Adrenal gland (tissue), 9 donors: ENCODE measurements at regions not wholly inside any gene's neighbourhood (a gene's known extent, or its start where the extent isn't known, plus 50 kb on each side); places are given as distances from the start of the nearest gene placed in this dataset.

Experiments used
- DNase-seq, 7 donors: peaks; one replicate each; pipeline ENCODE4 v3.0.0-alpha.2; 2019 to 2020
- H3K27ac ChIP-seq, 5 donors: fragments of 200-600 bp; sonication (generic) in 4 of 5; 1 replicate in 3 of 5; 2 replicates in 2 of 5; pipeline versions ENCODE4 v1.5.1 to v1.8.0; 2016 to 2020; ENCODE audit warnings: mild to moderate bottlenecking in 1 of 5
- H3K27me3 ChIP-seq: fragments of 200-600 bp; 2 replicates; pipeline ENCODE4 v1.8.0; 2021
- H3K36me3 ChIP-seq, 2 donors: fragments of 200-600 bp; replicated peaks in 1 of 2; 1 replicate in 1 of 2; 2 replicates in 1 of 2; pipeline versions ENCODE4 v1.5.1 to v1.8.0; 2018 to 2022
- H3K4me1 ChIP-seq, 2 donors: fragments of 200-600 bp; replicated peaks in 1 of 2; 1 replicate in 1 of 2; 2 replicates in 1 of 2; pipeline versions ENCODE4 v1.5.1 to v1.8.0; 2018 to 2021
- H3K4me3 ChIP-seq, 4 donors: fragments of 200-600 bp; sonication (generic) in 3 of 4; one replicate each; pipeline ENCODE4 v1.5.1; 2016 to 2018
- H3K9me3 ChIP-seq, 3 donors: fragments of 200-600 bp; sonication (generic) in 1 of 3; replicated peaks in 1 of 3; 1 replicate in 2 of 3; 2 replicates in 1 of 3; pipeline versions ENCODE4 v1.5.1 to v1.8.0; 2016 to 2021
- POLR2A ChIP-seq, 2 donors: fragments of 450-650 bp; IDR thresholded peaks; one replicate each; pipeline ENCODE4 v1.6.1; 2017; ENCODE audit warnings: antibody characterized with exemption in 2 of 2, mild to moderate bottlenecking in 2 of 2, moderate library complexity in 1 of 2
- WGBS, 4 donors: extraction: QIAGEN DNeasy Blood & Tissue Kit in 2 of 4; methylation state at CpG; one replicate each; pipeline versions ENCODE4 v1.1.5 to v1.1.7; 2013 to 2017; 5-methylcytosine and 5-hydroxymethylcytosine counted together
- intact Hi-C, 2 donors: fragments of 100-400 bp; cut with DNase I; formaldehyde crosslinking; loops; one replicate each; pipeline versions ENCODE4 v1.14.1 to v1.15.0; 2022 to 2023
- TF ChIP-seq, protein P1 (sequence below), 6 experiments: fragments of 450-650 bp in 4 of 6; fragments of 200-600 bp in 2 of 6; sonication (generic) in 1 of 6; IDR thresholded peaks; 1 replicate in 5 of 6; 2 replicates in 1 of 6; pipeline versions ENCODE4 v1.5.1 to v1.8.0; 2016 to 2021; ENCODE audit warnings: antibody characterized with exemption in 6 of 6, mild to moderate bottlenecking in 2 of 6, moderate library complexity in 1 of 6
- donor health status: healthy with polysubstance abuse.
- donor health status: Bipolar disorder and iron deficiency.
- donor health status: DM: yes; HTN: yes; CAD: no.
- donor health status: DM: no; HTN: no; CAD: no.
- donor health status: DM: no; HTN: no; CAD: no.

- Histone ChIP-seq H3K9me3 (no peaks in the 10 kb centered on the region), H3K27me3 (no peaks in the 10 kb centered on the region), H3K4me3 (no peak overlapping the region), H3K27ac (no peak overlapping the region), H3K4me1 (peaks cover 21 to 29% of the 10 kb centered on the region in 2 donors), H3K36me3 (no peaks in the 10 kb centered on the region)
- DNase-seq, result no peak
- intact Hi-C loops, result no loop called here
- WGBS, 4 donors, result 91 to 100% (median 94%) methylated on average over 2 of the region's 2 CpGs
- TF ChIP-seq, protein P1, sequence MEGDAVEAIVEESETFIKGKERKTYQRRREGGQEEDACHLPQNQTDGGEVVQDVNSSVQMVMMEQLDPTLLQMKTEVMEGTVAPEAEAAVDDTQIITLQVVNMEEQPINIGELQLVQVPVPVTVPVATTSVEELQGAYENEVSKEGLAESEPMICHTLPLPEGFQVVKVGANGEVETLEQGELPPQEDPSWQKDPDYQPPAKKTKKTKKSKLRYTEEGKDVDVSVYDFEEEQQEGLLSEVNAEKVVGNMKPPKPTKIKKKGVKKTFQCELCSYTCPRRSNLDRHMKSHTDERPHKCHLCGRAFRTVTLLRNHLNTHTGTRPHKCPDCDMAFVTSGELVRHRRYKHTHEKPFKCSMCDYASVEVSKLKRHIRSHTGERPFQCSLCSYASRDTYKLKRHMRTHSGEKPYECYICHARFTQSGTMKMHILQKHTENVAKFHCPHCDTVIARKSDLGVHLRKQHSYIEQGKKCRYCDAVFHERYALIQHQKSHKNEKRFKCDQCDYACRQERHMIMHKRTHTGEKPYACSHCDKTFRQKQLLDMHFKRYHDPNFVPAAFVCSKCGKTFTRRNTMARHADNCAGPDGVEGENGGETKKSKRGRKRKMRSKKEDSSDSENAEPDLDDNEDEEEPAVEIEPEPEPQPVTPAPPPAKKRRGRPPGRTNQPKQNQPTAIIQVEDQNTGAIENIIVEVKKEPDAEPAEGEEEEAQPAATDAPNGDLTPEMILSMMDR (IDR thresholded peaks at IDR 0.05), result no peak
- TF ChIP-seq POLR2A (IDR thresholded peaks at IDR 0.05), result no peak
Measured at GRCh38 chr17:15885770-15886169, 59.2 kb upstream of the ADORA2B start.

DNA sequence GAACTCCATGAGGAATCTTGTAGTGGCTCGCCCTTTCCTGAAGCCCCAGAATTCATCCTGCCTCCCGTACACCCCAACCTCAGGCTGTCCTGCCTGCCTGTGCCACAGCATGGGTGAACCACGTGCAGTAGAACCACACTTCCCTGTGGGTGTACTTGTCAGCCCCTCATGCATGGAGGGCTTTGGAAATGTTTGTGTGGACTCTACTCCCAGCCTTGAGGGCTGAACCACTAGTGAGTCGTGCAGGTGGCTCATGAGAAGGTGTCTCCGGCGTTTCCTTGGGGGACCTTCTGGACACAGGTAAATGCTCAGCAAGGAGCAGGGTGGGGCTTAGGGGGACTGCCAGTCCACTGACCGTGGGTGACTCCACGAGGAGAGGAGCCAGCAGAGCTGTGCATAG is 58.7 kb upstream of the ADORA2B start:
- 83 to 91% (median 85%) methylated on average over 7 to 8 of the region's 8 CpGs; no CpG with 5 or more reads in 1 of the 4 donors for WGBS, 4 donors
- Histone ChIP-seq H3K27ac (no peak overlapping the region), H3K4me3 (no peak overlapping the region), H3K27me3 (no peaks in the 10 kb centered on the region), H3K9me3 (no peaks in the 10 kb centered on the region), H3K36me3 (no peaks in the 10 kb centered on the region), H3K4me1 (peaks cover 21 to 29% of the 10 kb centered on the region in 2 donors)
- intact Hi-C loops, result no loop called here
- DNase-seq, result no peak
- no peak for TF ChIP-seq POLR2A (IDR thresholded peaks at IDR 0.05)
- TF ChIP-seq, protein P1 (IDR thresholded peaks at IDR 0.05), result no peak

GRCh38 chr17:15886804-15887203 is 58.1 kb upstream of the ADORA2B start:
- no peak overlapping the region for H3K27ac ChIP-seq
- TF ChIP-seq, protein P1 (IDR thresholded peaks at IDR 0.05), result no peak
- TF ChIP-seq POLR2A (IDR thresholded peaks at IDR 0.05), result no peak
- peak in 3 of 7 donors; percentile 31 to 59 (median 34) for DNase-seq
- no peaks in the 10 kb centered on the region for H3K9me3 ChIP-seq
- H3K4me3 ChIP-seq, result no peak overlapping the region
- intact Hi-C loops, result no loop called here
- H3K4me1 ChIP-seq, result peaks cover 21 to 27% of the 10 kb centered on the region in 2 donors
- no peaks in the 10 kb centered on the region for H3K27me3 ChIP-seq
- 54 to 66% (median 63%) methylated on average over 4 to 7 of the region's 7 CpGs; no CpG with 5 or more reads in 1 of the 4 donors for WGBS, 4 donors
- no peaks in the 10 kb centered on the region for H3K36me3 ChIP-seq

DNA sequence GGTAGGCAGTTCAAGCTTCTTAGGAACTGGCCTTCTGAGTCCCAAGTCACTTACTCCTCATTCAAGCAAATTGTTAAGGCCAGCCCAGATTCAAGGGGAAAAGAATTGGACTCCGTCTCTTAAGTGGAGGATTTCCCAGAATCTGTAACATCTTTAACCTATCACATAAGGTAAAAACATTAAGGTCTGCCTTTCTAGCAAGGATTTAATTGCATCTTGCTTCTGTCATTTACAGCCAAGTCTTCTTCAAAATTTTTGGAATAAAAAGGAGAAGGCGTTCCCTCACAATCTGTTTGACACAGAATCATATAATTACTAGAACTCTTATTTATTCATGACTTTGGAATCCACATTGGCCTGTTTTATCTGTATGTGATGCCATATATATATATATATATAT is 56.5 kb upstream of the ADORA2B start:
- intact Hi-C loops, result no loop called here
- no peak for TF ChIP-seq POLR2A (IDR thresholded peaks at IDR 0.05)
- TF ChIP-seq, protein P1 (IDR thresholded peaks at IDR 0.05), result no peak
- Histone ChIP-seq H3K4me3 (no peak overlapping the region), H3K4me1 (peaks cover 11% of the 10 kb centered on the region in 2 donors), H3K27me3 (no peaks in the 10 kb centered on the region), H3K36me3 (no peaks in the 10 kb centered on the region), H3K27ac (no peak overlapping the region), H3K9me3 (no peaks in the 10 kb centered on the region)
- 89 to 100% (median 94%) methylated on average over 2 of the region's 2 CpGs; no CpG with 5 or more reads in 1 of the 4 donors for WGBS, 4 donors
- no peak for DNase-seq
